ENCODE measurements at regions not wholly inside any gene's neighbourhood (a gene's known extent, or its start where the extent isn't known, plus 50 kb on each side); places are given as distances from the start of the nearest gene placed in this dataset.
"Not testable (repeated sequence)": the region's sequence is repeated elsewhere in the genome, so short reads cannot be mapped to it uniquely, and the experiment has no call there.

DNA sequence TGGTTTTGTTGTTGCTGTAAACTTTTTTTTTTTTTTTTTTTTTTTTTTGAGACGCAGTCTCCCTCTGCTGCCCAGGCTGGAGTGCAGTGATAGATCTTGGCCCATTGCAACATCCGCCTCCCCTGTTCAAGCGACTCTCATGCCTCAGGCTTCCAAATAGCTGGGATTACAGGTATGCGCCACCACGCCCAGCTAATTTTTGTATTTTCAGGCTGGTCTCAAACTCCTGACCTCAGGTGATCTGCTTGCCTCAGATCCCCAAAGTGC is 78.9 kb upstream of the SLC45A1 start:
- ATAC-seq, result peak; percentile 86
- TF ChIP-seq ZFP30 (CRISPR knock-in tag; IDR thresholded peaks at IDR 0.05) (no peak), ESRRG (CRISPR knock-in tag; IDR thresholded peaks at IDR 0.05) (no peak), CSDC2 (CRISPR knock-in tag; IDR thresholded peaks at IDR 0.05) (no peak), TOX (CRISPR knock-in tag; IDR thresholded peaks at IDR 0.05; ENCODE audit: borderline replicate concordance) (no peak), ZC3H10 (CRISPR knock-in tag; IDR thresholded peaks at IDR 0.05) (no peak), ZNF8 (CRISPR knock-in tag; IDR thresholded peaks at IDR 0.05) (no peak), RARB (CRISPR knock-in tag; IDR thresholded peaks at IDR 0.05) (no peak), TCF4 (CRISPR knock-in tag; IDR thresholded peaks at IDR 0.05; ENCODE audit: borderline replicate concordance) (no peak), GLIS3 (CRISPR knock-in tag; IDR thresholded peaks at IDR 0.05) (no peak), BACH2 (CRISPR knock-in tag; IDR thresholded peaks at IDR 0.05; ENCODE audit: borderline replicate concordance) (no peak), ISL1 (CRISPR knock-in tag; IDR thresholded peaks at IDR 0.05) (no peak), ZFP3 (CRISPR knock-in tag; IDR thresholded peaks at IDR 0.05) (no peak), PPARA (CRISPR knock-in tag; IDR thresholded peaks at IDR 0.05; ENCODE audit: borderline replicate concordance) (no peak)
- TF ChIP-seq, protein P1, sequence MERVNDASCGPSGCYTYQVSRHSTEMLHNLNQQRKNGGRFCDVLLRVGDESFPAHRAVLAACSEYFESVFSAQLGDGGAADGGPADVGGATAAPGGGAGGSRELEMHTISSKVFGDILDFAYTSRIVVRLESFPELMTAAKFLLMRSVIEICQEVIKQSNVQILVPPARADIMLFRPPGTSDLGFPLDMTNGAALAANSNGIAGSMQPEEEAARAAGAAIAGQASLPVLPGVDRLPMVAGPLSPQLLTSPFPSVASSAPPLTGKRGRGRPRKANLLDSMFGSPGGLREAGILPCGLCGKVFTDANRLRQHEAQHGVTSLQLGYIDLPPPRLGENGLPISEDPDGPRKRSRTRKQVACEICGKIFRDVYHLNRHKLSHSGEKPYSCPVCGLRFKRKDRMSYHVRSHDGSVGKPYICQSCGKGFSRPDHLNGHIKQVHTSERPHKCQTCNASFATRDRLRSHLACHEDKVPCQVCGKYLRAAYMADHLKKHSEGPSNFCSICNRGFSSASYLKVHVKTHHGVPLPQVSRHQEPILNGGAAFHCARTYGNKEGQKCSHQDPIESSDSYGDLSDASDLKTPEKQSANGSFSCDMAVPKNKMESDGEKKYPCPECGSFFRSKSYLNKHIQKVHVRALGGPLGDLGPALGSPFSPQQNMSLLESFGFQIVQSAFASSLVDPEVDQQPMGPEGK (CRISPR knock-in tag; IDR thresholded peaks at IDR 0.05; ENCODE audit: borderline replicate concordance), result no peak

DNA sequence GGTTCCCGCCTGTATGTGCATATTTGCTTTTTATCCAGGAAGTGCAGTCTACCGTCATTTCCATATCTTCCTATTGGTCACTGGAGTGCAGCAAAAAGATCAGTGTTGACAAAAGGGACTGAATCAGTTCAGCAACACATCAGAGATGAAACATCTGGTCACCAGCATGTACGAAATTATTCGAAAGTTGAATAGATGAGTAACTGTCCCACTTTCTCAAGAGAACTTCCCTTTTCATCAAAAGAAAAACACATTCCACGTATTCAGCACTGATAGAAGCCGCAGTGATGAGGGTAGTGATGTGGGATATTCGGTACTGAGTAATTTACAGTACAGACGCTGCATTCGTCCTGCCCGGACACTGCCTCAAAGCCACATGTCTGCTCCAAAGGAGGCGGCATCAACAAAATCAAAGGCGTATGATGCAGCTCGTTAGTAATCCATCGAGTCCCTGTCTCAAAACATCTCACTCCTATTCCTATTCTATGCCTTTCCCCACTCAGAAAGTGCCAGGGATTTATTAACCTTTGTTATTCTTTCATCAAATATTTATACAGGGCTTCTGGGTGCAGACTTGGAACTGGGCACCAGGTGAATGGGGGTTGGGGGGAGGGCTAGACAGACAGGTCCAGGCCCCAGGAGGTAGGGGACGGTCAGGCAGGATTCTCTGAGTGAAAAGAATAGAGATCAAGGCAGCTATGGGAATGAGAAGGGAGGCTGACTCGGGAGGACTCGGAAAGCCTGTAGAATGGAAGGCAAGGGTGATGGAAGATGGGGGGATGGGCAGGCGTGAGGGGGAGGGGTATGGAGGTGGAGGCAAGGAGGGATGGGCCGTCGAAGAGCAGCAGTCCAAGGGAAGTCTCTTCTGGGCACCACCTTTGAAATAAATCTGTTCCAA is 79.5 kb upstream of the SLC45A1 start:
- no peak for TF ChIP-seq ESRRG (CRISPR knock-in tag; IDR thresholded peaks at IDR 0.05)
- ATAC-seq, result no peak; the same call in 2 of the 3 replicates

DNA sequence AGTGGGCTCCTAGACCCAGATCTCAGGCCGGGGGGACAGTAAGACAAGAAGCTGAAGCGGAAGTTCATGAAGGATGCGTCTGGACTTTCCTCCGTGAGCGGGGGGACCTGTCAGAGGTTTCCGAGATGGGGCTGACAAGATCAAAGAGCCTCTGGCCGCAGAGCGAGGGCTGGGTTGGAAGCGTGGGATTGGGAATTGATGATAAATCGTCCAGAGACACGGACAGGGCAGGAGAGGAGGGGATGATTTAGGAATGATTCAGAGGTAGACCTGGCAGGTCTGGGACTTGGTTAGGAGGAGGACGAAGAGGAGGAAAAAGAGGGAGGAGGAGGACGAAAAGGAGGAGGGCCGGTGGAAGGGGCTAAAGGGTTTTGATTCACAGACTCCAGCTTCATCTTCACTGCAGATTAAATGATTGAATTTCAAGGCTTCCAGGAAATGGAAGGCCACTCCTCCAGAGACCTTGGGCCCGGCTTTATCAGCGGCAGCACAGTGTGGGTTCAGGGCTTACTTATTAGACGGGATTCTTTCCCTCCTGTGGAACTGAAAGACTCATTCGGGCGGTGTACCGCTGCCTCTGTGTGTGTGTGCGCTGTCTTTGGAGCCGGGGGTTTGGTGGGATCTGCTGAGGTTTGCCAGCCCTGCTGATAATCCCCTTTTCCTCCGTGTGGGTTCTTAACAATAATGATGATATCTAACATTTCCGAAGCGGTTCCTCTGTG is 85.7 kb upstream of the SLC45A1 start:
- TF ChIP-seq SNAI2 (CRISPR knock-in tag; IDR thresholded peaks at IDR 0.05), result no peak
- no peak; the same call in 2 of the 3 replicates for ATAC-seq

DNA sequence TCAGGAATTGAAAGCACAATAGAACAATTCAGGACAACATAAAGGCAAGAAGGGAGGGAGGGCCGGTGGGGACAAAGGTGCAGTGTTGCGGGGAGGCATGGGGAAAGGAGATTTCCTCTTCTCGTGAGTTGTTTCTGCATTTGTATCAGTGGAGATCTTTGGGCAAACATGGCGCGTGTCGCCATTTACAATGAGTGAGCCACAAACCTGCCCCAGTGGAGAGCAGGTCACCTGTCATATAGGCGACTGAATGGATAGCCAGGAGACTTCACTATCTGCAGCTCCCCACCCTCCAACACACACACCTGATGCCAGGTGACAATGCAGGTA is 87.7 kb upstream of the SLC45A1 start:
- TF ChIP-seq ZNF565 (CRISPR knock-in tag; conservative IDR thresholded peaks at IDR 0.05; ENCODE audit: low read depth), result no peak
- no peak for TF ChIP-seq ZC3H10 (CRISPR knock-in tag; IDR thresholded peaks at IDR 0.05)
- no peak for TF ChIP-seq ZFP30 (CRISPR knock-in tag; IDR thresholded peaks at IDR 0.05)
- TF ChIP-seq ISL1 (CRISPR knock-in tag; IDR thresholded peaks at IDR 0.05), result no peak
- TF ChIP-seq, protein P2, sequence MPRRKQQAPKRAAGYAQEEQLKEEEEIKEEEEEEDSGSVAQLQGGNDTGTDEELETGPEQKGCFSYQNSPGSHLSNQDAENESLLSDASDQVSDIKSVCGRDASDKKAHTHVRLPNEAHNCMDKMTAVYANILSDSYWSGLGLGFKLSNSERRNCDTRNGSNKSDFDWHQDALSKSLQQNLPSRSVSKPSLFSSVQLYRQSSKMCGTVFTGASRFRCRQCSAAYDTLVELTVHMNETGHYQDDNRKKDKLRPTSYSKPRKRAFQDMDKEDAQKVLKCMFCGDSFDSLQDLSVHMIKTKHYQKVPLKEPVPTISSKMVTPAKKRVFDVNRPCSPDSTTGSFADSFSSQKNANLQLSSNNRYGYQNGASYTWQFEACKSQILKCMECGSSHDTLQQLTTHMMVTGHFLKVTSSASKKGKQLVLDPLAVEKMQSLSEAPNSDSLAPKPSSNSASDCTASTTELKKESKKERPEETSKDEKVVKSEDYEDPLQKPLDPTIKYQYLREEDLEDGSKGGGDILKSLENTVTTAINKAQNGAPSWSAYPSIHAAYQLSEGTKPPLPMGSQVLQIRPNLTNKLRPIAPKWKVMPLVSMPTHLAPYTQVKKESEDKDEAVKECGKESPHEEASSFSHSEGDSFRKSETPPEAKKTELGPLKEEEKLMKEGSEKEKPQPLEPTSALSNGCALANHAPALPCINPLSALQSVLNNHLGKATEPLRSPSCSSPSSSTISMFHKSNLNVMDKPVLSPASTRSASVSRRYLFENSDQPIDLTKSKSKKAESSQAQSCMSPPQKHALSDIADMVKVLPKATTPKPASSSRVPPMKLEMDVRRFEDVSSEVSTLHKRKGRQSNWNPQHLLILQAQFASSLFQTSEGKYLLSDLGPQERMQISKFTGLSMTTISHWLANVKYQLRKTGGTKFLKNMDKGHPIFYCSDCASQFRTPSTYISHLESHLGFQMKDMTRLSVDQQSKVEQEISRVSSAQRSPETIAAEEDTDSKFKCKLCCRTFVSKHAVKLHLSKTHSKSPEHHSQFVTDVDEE (CRISPR knock-in tag; IDR thresholded peaks at IDR 0.05), result no peak
- no peak for TF ChIP-seq SNAI2 (CRISPR knock-in tag; IDR thresholded peaks at IDR 0.05)
- TF ChIP-seq, protein P3, sequence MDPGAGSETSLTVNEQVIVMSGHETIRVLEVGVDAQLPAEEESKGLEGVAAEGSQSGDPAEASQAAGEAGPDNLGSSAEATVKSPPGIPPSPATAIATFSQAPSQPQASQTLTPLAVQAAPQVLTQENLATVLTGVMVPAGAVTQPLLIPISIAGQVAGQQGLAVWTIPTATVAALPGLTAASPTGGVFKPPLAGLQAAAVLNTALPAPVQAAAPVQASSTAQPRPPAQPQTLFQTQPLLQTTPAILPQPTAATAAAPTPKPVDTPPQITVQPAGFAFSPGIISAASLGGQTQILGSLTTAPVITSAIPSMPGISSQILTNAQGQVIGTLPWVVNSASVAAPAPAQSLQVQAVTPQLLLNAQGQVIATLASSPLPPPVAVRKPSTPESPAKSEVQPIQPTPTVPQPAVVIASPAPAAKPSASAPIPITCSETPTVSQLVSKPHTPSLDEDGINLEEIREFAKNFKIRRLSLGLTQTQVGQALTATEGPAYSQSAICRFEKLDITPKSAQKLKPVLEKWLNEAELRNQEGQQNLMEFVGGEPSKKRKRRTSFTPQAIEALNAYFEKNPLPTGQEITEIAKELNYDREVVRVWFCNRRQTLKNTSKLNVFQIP (CRISPR knock-in tag; IDR thresholded peaks at IDR 0.05; ENCODE audit: borderline replicate concordance, low read depth), result no peak
- no peak for TF ChIP-seq TOX (CRISPR knock-in tag; IDR thresholded peaks at IDR 0.05; ENCODE audit: borderline replicate concordance)
- ATAC-seq, result no peak

DNA sequence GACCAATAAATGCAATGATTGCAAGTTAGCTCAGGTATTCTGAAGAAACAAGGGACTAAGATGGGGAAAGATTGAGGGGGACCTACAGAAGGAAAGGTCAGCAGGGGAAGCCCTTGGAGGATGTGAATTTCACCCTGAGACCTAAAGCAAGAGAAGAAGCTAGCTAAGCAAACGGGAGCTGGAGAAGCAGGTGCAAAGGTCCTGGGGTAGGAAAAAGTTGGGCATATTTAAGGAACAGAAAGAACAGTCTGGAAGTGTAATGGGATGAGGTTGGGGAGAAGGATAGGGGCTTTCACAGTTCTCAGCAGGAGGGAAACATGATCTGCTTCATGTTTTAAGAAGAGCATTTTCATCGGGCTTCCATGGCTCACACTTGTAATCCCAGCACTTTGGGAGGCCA is 89.7 kb upstream of the SLC45A1 start:
- TF ChIP-seq ARNTL (CRISPR knock-in tag; IDR thresholded peaks at IDR 0.05; ENCODE audit: borderline replicate concordance, low read depth) (no peak), ZFP3 (CRISPR knock-in tag; IDR thresholded peaks at IDR 0.05) (no peak), ZNF70 (CRISPR knock-in tag; IDR thresholded peaks at IDR 0.05) (no peak), CSDC2 (CRISPR knock-in tag; IDR thresholded peaks at IDR 0.05) (no peak)
- TF ChIP-seq, protein P1 (CRISPR knock-in tag; IDR thresholded peaks at IDR 0.05; ENCODE audit: borderline replicate concordance), result no peak
- TF ChIP-seq, protein P4, sequence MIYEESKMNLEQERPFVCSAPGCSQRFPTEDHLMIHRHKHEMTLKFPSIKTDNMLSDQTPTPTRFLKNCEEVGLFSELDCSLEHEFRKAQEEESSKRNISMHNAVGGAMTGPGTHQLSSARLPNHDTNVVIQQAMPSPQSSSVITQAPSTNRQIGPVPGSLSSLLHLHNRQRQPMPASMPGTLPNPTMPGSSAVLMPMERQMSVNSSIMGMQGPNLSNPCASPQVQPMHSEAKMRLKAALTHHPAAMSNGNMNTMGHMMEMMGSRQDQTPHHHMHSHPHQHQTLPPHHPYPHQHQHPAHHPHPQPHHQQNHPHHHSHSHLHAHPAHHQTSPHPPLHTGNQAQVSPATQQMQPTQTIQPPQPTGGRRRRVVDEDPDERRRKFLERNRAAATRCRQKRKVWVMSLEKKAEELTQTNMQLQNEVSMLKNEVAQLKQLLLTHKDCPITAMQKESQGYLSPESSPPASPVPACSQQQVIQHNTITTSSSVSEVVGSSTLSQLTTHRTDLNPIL (CRISPR knock-in tag; IDR thresholded peaks at IDR 0.05; ENCODE audit: low read depth), result no peak
- ATAC-seq, result no peak

DNA sequence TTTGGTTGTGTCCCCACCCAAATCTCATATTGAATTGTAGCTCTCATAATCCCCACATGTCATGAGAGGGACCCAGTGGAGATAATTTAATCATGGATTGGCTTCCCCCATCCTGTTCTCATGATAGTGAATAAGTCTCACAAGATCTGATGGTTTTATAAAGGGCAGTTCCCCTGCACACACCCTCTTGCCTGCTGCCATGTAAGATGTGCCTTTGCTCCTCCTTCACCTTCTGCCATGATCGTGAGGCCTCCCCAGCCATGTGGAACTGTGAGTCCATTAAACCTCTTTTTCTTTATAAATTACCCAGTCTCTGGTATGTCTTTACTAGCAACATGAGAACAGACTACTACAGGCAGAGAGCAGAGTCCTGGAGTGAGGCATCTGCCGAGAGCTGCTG is 90.2 kb upstream of the SLC45A1 start:
- not testable (repeated sequence) for ATAC-seq

All from SK-N-SH treated with all-trans-retinoic acid at 6 μM for 48 hours (cell line).